ENCODE measurements at regions not wholly inside any gene's neighbourhood (a gene's known extent, or its start where the extent isn't known, plus 50 kb on each side); places are given as distances from the start of the nearest gene placed in this dataset.

- DNase-seq (ENCODE audit: low read depth) = no peak
These were observed 269.9 kb downstream of the MTRR start for GRCh38 chr5:8138884-8139283.

- no peak for DNase-seq (ENCODE audit: low read depth)
These were observed 281.8 kb downstream of the MTRR start for GRCh38 chr5:8150791-8151190.

- DNase-seq (ENCODE audit: low read depth) = no peak
These were observed 287.8 kb downstream of the MTRR start for GRCh38 chr5:8156706-8157105.

- DNase-seq (ENCODE audit: low read depth) = no peak
These were observed 288.4 kb downstream of the MTRR start for GRCh38 chr5:8157320-8157822.

GRCh38 chr5:8176101-8176693 is 307.2 kb downstream of the MTRR start:
- no peak for DNase-seq (ENCODE audit: low read depth)

DNA sequence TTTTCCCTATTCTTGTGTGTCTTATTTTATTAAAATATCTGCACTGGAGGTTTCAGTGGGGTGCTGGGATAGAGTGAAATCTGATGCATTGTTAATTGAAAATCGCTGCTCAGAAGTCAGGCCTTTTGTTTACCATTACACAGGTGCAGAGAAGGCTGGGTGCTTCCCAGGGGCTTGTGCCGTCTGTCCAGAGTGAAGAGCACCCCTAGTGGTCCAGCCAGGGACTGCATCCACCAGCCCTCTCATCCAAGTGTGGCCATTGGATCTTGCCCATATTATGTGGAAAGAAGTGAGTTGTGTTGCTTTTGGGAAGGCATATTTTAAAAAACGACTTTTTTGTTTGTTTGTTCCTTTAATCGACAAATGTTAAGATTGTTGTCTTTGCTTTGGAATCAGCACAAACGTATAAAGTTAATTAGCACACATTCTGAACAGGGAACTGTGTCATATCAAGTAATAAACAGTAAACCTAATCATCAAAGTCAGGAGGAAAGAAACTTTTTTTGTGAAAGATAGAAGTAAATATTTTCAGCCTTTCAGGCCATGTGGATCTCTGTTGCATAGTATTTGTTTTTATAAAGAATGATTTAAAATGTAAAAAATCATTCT is 315.6 kb downstream of the MTRR start:
- DNase-seq (ENCODE audit: low read depth) = peak; percentile 13

DNA sequence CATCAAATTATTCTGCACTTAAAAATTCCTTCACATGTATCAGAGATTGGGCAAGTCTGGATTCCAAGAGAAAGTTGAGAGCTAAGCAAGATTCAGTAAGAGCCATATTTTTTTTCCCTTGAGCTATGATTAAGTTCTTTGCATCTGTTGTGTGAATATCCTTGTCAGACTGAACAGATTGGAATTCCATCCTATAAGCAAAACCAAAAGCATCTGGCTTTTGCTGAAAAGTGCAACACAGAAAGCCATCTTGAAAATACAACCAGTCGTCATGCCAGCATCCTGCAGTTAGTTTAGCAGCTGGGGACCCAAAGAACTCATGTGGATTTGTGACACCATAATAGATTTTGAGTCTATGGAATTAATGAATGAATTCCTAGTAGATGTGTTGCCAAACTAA is 316.9 kb downstream of the MTRR start:
- DNase-seq (ENCODE audit: low read depth) = no peak

- DNase-seq (ENCODE audit: low read depth) = no peak
These were observed 320.1 kb downstream of the MTRR start for GRCh38 chr5:8188874-8189565.

- no peak for DNase-seq (ENCODE audit: low read depth)
These were observed 323.9 kb downstream of the MTRR start for GRCh38 chr5:8192840-8193239.

DNA sequence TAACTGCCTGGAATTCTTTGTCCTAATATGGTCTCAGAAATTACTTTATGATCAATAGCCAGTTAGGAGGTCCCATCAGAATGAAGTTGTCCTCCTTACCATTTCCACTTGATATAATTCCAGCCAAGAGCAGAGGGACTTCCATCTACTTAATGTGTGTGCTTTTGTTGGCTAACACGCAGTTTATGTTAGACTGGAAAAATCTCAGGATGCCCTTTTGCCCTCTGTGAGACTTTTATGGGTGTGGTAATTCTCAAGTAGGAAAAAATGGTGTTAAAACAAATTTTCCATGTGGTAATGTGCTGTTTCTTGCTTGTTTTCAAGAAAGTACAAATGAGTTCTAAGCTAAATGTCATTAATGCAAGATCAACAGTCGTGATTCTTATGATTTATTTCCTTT is 327.1 kb downstream of the MTRR start:
- DNase-seq (ENCODE audit: low read depth) = no peak

GRCh38 chr5:8208307-8208706 is 339.4 kb downstream of the MTRR start:
- no peak for DNase-seq (ENCODE audit: low read depth)

DNA sequence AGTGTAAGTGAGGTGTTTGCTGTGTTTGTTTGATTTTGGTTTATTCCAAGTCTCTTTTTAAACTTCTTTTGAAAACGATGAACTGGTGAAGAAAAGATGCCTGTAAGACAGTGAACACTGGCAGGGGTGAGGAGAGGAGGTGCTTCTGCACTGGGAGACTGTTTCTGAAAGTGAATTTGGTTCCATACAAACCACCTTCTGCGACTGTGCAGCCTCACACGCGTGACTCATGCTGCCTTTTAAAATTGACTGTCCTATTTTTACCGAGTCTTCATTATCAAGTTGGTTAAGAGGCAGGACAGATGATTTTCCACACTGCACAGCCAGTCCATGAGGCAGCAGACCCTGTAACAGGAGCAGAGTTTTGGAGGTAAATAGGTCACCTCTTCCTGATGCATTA is 340.6 kb downstream of the MTRR start:
- DNase-seq (ENCODE audit: low read depth) = no peak

- DNase-seq (ENCODE audit: low read depth) = no peak
These were observed 344.8 kb downstream of the MTRR start for GRCh38 chr5:8213701-8214240.

DNA sequence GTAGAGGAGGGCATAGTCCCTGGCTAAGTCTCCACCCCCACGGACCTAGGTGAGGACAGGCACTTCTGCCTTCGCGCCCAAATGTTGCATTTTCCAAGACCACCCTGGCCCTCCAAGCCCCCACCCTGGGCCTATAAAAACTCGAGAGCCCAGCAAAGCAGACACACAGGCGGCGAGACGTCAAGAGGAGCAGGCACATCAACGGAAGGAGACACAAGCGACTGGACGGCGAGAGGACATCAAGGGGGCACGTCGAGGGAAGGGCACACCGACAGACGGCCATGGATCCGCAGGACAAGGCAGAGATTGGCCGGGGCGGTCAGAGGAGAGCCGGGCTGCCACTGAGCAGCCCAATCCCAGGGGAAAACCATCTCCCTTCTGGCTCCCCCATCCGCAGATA is 348.0 kb downstream of the MTRR start:
- no peak for DNase-seq (ENCODE audit: low read depth)

- no peak for DNase-seq (ENCODE audit: low read depth)
These were observed 357.2 kb downstream of the MTRR start for GRCh38 chr5:8226148-8226547.

GRCh38 chr5:8227112-8227511 is 358.2 kb downstream of the MTRR start:
- no peak for DNase-seq (ENCODE audit: low read depth)

- DNase-seq (ENCODE audit: low read depth) = no peak
These were observed 360.6 kb downstream of the MTRR start for GRCh38 chr5:8229551-8229950.

DNA sequence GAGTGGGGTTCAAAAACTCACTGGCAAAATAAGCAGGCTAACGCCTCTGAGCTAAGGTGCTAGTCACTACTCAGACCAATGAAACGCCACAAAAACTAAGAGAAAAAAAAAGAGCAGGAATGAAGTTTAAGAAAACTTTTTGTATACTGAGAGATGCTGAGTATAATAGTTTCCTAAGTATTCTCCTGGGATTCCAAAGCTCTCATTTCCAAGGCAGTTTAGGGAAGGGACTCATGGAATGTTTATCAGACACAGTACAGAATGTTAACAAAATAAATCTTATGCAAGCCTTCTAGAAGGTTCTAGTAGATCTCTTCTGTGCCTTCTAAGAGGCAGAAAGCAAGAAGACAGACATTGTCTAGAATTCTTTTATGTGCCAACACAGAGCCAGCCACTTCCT is 361.9 kb downstream of the MTRR start:
- no peak for DNase-seq (ENCODE audit: low read depth)

- no peak for DNase-seq (ENCODE audit: low read depth)
These were observed 364.5 kb downstream of the MTRR start for GRCh38 chr5:8233479-8233878.

DNA sequence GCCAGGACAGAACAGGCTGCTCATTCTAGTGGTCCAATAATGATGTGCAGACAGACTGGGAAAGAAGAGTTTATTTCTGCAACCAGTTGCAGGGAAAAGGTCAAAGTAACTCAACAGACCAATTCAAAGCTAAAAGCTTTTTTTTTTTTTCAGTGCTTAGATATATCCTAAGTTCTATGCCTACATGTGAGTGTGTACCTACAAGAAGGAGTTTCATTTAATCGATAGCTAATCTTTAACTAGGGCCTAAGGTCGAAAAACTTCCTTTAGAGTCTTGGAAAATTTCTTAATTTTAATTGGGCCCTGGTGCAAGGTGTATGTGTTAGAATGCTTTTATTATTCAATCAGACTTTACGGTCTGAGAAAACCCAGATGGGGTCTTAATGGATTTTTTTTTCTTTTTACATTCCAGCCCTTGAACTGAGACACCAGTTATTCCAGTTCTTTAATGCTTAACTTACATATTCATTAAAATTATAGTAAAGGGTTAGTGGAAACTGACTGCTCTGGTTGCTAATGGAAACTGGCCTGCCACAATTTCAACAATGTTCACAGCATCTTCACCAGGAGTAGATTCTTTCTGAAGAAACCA is 365.3 kb downstream of the MTRR start:
- DNase-seq (ENCODE audit: low read depth) = no peak

DNA sequence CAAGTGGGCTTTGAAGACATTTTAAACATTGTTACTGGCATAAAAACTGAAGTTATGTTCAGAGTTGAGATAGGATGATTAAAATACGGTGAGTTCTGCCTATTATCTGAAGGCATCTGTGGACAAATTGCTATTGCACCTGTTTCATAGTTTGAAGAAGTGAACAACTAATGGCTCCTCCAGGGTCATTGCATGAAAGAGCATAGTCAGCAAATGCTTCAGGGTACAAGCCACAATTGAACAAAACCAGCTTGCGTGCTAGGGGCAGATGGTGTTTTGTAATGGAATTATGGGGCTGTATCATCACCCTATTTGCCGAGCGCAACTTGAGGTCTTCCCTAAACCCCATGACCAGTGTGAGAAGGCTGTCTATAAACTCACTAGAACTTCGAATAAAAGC is 369.1 kb downstream of the MTRR start:
- DNase-seq (ENCODE audit: low read depth) = no peak

- DNase-seq (ENCODE audit: low read depth) = no peak
These were observed 370.2 kb downstream of the MTRR start for GRCh38 chr5:8239198-8239597.

DNA sequence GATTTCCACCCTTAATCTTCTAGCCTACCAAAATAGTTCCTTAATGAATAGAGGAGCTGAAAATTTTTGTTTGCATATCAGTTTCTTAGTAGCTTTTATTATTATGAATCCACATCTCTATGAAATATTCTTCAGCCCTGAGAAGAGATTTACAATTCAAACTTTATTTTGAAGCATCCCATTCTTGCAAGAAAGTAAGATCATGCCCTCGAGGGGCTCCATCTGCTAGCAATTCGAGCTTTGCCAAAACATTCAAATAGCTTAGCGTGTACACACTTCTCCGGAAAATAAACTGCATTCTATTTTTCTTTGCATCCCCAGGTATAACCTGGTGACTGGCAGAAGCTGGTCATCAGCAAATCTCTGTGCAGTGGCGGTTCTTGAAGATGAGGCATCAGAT is 370.7 kb downstream of the MTRR start:
- no peak for DNase-seq (ENCODE audit: low read depth)

All from stimulated activated CD8-positive, alpha-beta memory T cell treated with anti-CD3 and anti-CD28 coated beads, Interleukin-7, amount 100 ng/mL, for 24 hours (primary cell).